ENCODE measurements at regions not wholly inside any gene's neighbourhood (a gene's known extent, or its start where the extent isn't known, plus 50 kb on each side); places are given as distances from the start of the nearest gene placed in this dataset.

DNA sequence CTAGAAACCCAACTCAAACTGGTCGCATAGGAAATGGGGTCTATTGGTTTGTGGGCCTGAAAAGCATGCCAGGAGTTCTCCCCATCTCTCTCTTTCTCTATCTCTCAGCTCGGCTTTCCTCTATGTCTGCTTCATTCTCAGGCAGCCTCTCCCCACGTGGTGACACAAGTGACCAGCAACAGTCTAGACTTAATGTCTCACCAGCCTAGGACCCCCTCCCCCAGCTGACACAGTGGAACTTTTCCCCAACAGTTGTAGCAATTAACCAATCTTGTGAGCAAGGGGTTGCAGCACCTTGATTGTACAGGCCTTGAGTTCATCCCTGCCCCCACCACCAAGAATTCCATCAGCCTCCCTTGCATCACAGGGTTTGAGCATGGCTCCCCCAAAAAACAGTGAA is 159.8 kb upstream of the KIT start:
- TF ChIP-seq, protein P1, sequence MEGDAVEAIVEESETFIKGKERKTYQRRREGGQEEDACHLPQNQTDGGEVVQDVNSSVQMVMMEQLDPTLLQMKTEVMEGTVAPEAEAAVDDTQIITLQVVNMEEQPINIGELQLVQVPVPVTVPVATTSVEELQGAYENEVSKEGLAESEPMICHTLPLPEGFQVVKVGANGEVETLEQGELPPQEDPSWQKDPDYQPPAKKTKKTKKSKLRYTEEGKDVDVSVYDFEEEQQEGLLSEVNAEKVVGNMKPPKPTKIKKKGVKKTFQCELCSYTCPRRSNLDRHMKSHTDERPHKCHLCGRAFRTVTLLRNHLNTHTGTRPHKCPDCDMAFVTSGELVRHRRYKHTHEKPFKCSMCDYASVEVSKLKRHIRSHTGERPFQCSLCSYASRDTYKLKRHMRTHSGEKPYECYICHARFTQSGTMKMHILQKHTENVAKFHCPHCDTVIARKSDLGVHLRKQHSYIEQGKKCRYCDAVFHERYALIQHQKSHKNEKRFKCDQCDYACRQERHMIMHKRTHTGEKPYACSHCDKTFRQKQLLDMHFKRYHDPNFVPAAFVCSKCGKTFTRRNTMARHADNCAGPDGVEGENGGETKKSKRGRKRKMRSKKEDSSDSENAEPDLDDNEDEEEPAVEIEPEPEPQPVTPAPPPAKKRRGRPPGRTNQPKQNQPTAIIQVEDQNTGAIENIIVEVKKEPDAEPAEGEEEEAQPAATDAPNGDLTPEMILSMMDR (IDR thresholded peaks at IDR 0.05), result no peak
- no peak for TF ChIP-seq POLR2A (IDR thresholded peaks at IDR 0.05; ENCODE audit: low read depth)
